Umbilical cord (tissue), 1 donor: ENCODE measurements at regions not wholly inside any gene's neighbourhood (a gene's known extent, or its start where the extent isn't known, plus 50 kb on each side); places are given as distances from the start of the nearest gene placed in this dataset.

Experiments
- DNase-seq: peaks from one replicate; pipeline ENCODE4 v3.0.0-alpha.2; 2015; ENCODE audit warnings: low spot score

- DNase-seq = peak; percentile 66
Measured at GRCh38 chr7:41104631-41105030, 598.3 kb downstream of the INHBA start.

DNA sequence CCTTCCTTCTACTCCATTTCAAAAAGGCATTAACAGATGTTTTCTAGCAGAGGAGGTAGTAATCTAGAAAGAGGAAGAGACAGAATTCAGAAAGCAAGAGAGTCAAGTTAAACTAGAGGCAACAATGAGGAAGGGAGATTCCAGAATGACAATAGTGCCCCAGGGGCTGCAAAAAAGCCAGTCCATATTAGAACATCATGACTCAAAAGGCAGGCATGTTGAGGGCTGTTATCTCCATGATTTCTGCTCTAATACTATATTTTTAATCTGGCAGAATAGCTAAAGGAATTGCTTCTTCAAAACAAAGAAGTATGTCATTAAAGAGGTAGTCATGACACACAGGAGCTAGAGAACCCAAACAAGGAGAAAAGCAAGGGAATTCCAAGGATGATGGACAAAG is 599.6 kb downstream of the INHBA start:
- DNase-seq = no peak

- DNase-seq = no peak
Measured at GRCh38 chr7:41098846-41099245, 604.0 kb downstream of the INHBA start.

- no peak for DNase-seq
Measured at GRCh38 chr7:41098402-41098801, 604.5 kb downstream of the INHBA start.

DNA sequence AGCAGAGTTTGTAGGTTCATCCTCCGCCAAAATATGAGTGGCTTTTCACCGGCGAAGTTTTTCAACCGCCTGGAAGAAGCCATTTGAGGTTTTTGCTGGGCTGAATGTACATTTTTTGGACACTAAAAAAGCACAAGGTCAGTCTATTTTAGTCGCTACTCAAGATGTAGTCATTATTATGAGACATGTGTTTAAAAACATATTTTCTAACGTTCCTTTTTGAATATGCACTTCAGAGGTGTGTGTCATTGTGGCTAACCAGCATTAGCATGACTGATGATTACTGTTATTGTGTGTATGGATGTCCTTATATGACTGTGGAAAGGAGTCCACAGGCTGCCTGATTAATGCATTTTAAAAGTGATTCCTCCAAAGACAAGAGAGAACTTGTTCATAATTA is 605.4 kb downstream of the INHBA start:
- DNase-seq = no peak

GRCh38 chr7:41096917-41097316 is 606.0 kb downstream of the INHBA start:
- no peak for DNase-seq

DNA sequence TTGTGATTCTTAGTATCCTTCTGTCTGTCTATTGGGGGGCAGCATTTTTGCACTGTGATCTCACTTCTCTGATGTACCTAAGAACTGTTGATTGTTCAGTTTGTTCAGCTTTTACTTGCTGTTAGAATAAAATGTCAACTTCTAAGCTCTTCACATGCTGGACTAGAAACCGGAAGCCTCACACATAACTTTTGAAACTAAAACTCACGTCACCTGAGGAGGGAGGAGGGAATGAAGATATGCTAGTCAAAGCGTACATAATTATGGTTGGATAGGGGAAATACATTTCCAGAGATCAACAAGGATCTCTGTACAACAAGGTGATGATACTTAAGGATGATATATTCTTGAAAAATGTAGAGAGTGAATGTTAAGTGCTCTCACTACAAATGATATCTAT is 609.7 kb downstream of the INHBA start:
- no peak for DNase-seq

DNA sequence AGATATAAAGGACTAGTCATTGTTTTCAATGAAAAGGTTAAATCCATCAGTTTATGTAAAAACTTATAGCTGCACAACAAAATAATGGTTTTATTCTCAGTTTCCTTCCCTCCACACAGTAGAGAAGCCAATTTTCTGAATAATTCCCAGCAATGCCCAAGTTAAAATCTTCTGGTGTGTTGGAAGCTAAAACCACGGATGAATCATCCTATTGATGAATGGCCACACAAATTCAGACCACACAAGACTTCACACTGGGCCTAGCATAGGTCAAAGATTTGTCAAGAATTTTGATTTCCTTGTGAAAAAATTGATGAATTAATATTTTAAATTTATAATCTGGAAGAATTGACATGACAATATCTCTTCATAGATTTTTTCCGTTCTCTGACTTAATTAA is 617.6 kb downstream of the INHBA start:
- DNase-seq = no peak

DNA sequence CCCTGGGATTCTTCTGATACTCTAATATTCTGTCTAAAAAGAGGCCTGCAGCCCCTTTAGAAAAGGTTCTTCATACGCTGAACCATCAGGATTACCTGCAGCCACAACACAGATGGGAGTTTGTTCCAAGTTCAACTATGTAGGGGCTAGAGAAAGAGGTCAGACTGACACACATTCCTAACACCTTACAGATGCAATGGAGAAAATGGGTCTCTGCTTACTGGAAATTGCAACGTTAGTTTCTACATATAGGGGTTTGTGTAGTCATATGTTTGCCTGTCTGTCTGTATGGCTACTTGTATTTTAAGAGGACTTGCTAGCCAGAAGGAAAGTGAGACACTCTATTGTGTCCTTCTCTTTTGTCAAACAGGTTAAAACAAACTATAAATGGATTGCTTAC is 618.5 kb downstream of the INHBA start:
- DNase-seq = no peak

- DNase-seq = no peak
Measured at GRCh38 chr7:41069635-41070034, 633.3 kb downstream of the INHBA start.

DNA sequence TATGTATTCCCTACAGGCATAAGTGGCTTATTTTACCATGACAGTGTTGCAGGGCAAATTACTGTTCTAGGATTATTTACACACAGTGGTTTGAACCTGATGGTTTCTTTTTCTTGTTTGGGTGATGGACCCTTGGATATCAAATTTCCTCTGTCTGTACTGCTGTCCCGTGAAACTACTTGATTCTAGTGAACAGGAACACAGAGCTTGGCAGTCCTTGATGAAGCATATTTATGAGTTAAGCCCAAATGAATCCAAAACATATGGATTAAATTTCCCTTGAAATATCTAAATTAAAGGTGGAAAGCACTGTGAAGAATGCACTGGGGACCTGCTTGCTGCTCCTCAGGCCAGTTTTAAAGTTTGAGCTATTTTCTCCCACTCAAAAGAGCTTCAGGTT is 635.3 kb downstream of the INHBA start:
- no peak for DNase-seq

GRCh38 chr7:41065663-41066062 is 637.2 kb downstream of the INHBA start:
- DNase-seq = no peak

- no peak for DNase-seq
Measured at GRCh38 chr7:41063116-41063515, 639.8 kb downstream of the INHBA start.

- DNase-seq = no peak
Measured at GRCh38 chr7:41060796-41061195, 642.1 kb downstream of the INHBA start.

- no peak for DNase-seq
Measured at GRCh38 chr7:41059796-41060195, 643.1 kb downstream of the INHBA start.

DNA sequence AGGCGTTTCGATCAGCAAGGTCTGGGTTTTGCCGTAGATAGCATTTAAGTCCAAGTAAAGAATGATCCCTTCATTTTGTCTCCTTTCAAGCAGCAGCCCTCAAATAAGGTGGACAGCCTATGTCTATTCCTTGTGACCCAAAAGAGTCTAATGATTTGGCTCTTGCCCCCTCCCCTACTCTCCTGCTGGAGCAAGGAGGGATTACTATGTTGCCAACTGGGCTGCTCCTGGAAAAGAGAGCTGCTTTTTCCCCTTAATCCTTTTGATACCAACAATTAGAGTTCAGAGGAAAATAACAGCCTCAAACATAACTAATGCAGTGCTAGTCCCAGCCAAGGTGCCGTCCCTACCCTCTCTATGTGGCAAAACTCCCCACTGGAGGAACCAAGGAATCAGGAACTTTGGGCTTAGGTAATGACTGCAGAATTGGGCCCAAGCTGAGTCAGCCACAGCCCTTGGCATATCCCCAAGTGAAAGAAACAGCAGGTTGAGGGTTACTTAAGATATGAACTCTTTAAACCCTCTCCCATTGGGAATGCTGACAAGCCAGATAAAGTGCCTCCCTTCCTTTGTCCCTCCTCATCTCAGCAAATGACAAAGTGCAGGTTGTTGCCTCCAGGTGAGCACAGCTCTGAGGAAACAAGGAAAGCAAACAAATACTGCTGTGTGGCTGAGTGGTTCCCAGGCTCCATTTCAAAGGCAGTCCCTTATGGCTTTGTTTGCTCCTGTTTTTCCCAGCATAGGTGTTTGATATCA is 643.7 kb downstream of the INHBA start:
- DNase-seq = no peak

DNA sequence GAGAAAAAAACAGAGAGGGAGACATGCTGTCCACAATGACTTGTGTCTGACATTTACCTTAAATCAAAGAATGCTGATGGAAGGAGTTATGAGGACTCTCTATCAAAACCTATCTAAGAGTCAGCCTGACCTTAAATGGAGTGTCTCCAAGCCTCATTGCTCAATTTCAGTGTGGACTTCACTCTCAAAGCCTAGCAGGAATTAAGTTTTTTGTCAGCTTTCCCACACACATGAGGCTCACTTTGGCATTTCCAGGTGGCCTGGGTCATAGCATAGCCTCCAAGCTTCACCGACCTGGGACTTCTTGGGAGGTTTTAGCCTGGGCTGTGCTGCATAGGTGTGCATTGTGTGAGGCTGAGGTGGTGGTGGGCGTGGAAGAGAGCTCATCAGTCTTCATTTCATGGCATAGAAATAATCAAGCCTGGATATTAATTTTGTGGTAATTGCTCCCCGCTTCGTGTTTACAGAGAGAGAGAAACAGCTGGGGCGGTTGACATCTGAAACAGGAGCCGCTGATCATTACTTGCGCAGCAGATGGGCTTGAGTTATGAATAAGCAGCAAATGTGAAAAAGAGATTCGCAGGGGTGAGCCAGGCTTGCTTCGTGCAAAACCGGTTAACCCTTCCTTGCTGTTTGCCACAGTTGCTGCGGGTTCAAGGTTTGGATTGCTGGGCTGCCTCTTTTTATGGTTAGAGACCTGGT is 647.8 kb downstream of the INHBA start:
- no peak for DNase-seq

- no peak for DNase-seq
Measured at GRCh38 chr7:41053820-41054219, 649.1 kb downstream of the INHBA start.

DNA sequence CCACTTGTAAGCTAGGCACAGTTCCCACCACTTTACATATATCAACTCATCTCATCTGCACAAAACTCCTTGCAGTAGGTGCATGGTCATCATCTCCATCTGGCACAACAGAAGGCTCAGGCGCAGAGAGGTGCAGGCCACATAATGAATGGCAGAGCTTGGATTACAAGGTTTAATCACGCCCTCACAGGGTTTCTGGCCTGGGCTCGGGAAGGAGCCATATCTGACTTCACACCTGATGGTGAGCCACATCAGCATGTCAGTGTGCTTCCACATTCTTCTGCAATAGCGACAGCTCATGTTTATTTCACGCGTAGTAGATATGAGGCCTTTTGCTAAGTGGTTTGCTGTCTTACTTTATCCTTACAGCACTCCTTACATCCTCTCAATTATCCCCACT is 650.2 kb downstream of the INHBA start:
- no peak for DNase-seq

DNA sequence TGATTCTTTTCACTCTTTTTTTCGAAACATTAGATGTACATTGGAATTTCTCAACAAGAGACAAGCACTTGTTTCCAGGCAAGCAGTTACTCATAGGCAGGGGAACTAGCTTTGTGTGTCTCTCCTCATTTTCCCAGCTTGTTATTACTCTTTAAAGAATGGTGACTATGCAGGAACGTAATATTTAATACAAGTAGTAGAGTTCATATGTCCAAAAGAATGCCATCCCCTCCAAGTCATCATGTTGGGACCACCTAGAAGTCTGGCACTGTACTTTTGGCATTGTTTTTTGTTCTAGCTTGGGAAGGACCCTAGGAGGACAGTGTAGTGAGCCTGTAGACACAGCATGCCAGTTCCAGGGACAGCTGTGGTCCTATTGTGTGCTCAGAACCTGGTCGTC is 650.7 kb downstream of the INHBA start:
- DNase-seq = no peak

GRCh38 chr7:41051535-41051934 is 651.4 kb downstream of the INHBA start:
- DNase-seq = no peak

- DNase-seq = no peak
Measured at GRCh38 chr7:41051062-41051461, 651.8 kb downstream of the INHBA start.

DNA sequence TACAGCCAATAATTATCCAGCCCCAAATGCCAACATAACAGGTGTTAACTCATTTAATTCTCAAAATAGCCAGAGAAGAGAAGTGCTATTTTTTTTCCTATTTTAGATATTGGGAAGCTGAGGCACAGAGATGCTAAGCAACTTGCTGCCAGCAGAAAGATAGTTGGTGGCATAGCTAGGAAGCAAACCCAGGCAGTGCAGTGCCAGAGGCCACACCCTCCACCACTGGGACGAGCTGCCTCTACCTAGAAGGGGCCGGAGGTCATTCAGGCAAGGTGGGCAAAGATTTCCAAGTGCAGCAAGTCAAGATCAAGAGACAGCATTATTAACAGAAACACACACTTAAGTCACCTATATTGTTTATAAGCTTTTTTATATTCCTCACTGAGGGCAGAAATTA is 654.1 kb downstream of the INHBA start:
- DNase-seq = no peak
